Memory B cell (primary cell): ENCODE measurements at regions not wholly inside any gene's neighbourhood (a gene's known extent, or its start where the extent isn't known, plus 50 kb on each side); places are given as distances from the start of the nearest gene placed in this dataset.

ENCODE experiments used
- ATAC-seq: fragments of 150-1000 bp; cut with Tn5 transposase; 2 replicates; pipeline ENCODE4 v1.10.0; 2021; ENCODE audit warnings: low read depth, mild to moderate bottlenecking, moderate library complexity
- DNase-seq, 2 donors: peaks; one replicate each; pipeline ENCODE4 v3.0.0; 2022; ENCODE audit warnings: low spot score in 2 of 2
- H3K27ac Mint-ChIP-seq: one replicate; pipeline ENCODE4 v1.8.0; 2022; ENCODE audit warnings: mild to moderate bottlenecking, moderate library complexity, mixed read lengths
- H3K27me3 Mint-ChIP-seq: one replicate; pipeline ENCODE4 v1.8.0; 2022; ENCODE audit warnings: mixed read lengths
- H3K36me3 Mint-ChIP-seq: one replicate; pipeline ENCODE4 v1.8.0; 2022; ENCODE audit warnings: mild to moderate bottlenecking, mixed read lengths
- H3K4me1 Mint-ChIP-seq: one replicate; pipeline ENCODE4 v1.8.0; 2022; ENCODE audit warnings: mixed read lengths
- H3K4me3 Mint-ChIP-seq: one replicate; pipeline ENCODE4 v1.8.0; 2022; ENCODE audit warnings: mild to moderate bottlenecking, moderate library complexity, mixed read lengths
- H3K9me3 Mint-ChIP-seq: one replicate; pipeline ENCODE4 v1.8.0; 2022; ENCODE audit warnings: mixed read lengths

- H3K27me3 Mint-ChIP-seq, result no peaks in the 10 kb centered on the region
- ATAC-seq (no peak), DNase-seq (no peak)
- no peak overlapping the region for H3K27ac Mint-ChIP-seq
- H3K9me3 Mint-ChIP-seq, result peaks cover 3% of the 10 kb centered on the region
- no peaks in the 10 kb centered on the region for H3K36me3 Mint-ChIP-seq
- H3K4me3 Mint-ChIP-seq, result no peak overlapping the region
- no peaks in the 10 kb centered on the region for H3K4me1 Mint-ChIP-seq
Measured at GRCh38 chr5:33315189-33315588, 125.6 kb upstream of the TARS1 start.

DNA sequence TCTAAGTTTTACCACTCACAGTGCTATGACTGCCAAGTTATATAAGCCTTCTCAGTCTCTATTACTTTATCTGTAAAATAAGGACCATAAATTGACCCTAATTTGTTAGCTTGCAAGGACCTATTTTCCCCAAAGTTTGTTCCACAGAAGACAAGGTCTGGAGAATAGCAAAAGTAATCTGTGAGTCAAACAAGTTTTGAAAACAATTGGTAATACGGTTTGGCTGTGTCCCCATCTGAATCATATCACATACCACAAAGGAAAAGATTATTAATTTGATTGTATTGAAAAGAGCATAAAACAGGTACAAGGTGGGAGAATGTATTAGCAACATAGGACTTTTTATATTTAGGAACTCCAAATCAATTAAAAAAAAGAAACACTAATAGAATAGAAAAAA lies 124.0 kb upstream of the TARS1 start:
- Mint-ChIP-seq H3K27ac (no peak overlapping the region), H3K9me3 (peaks cover 2% of the 10 kb centered on the region), H3K27me3 (no peaks in the 10 kb centered on the region), H3K4me1 (no peaks in the 10 kb centered on the region), H3K36me3 (no peaks in the 10 kb centered on the region), H3K4me3 (no peak overlapping the region)
- ATAC-seq (no peak), DNase-seq (no peak)

DNA sequence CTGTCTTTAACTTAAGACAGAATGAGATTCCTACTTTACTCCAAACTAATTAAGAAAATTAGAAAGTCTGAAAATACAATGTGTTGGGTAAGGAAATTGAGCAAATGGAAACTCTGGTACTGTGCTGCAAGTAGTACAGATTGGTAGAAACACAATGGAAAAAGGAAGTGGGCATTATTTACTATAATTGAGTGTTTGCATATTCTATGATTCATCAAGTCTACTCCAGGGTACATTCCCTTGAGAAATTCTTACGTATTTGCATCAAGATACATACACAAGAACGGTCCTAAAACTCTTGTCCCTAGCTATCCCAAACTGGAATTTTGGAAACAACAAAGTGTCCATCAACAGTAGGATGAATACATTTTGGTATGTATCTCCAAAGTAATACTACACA lies 123.5 kb upstream of the TARS1 start:
- DNase-seq, result no peak
- Mint-ChIP-seq H3K27me3 (no peaks in the 10 kb centered on the region), H3K36me3 (no peaks in the 10 kb centered on the region), H3K4me1 (no peaks in the 10 kb centered on the region), H3K9me3 (peaks cover 1% of the 10 kb centered on the region), H3K4me3 (no peak overlapping the region), H3K27ac (no peak overlapping the region)
- ATAC-seq, result no peak

GRCh38 chr5:33319151-33319550 lies 121.6 kb upstream of the TARS1 start:
- no peaks in the 10 kb centered on the region for H3K36me3 Mint-ChIP-seq
- H3K4me1 Mint-ChIP-seq, result no peaks in the 10 kb centered on the region
- H3K4me3 Mint-ChIP-seq, result no peak overlapping the region
- H3K9me3 Mint-ChIP-seq, result peaks cover 1% of the 10 kb centered on the region
- no peak for ATAC-seq
- H3K27ac Mint-ChIP-seq, result no peak overlapping the region
- no peaks in the 10 kb centered on the region for H3K27me3 Mint-ChIP-seq
- DNase-seq, result no peak

GRCh38 chr5:33319841-33320240 lies 120.9 kb upstream of the TARS1 start:
- H3K36me3 Mint-ChIP-seq, result no peaks in the 10 kb centered on the region
- H3K9me3 Mint-ChIP-seq, result no peaks in the 10 kb centered on the region
- H3K27ac Mint-ChIP-seq, result no peak overlapping the region
- H3K4me3 Mint-ChIP-seq, result no peak overlapping the region
- ATAC-seq (no peak), DNase-seq (no peak)
- no peaks in the 10 kb centered on the region for H3K27me3 Mint-ChIP-seq
- no peaks in the 10 kb centered on the region for H3K4me1 Mint-ChIP-seq

DNA sequence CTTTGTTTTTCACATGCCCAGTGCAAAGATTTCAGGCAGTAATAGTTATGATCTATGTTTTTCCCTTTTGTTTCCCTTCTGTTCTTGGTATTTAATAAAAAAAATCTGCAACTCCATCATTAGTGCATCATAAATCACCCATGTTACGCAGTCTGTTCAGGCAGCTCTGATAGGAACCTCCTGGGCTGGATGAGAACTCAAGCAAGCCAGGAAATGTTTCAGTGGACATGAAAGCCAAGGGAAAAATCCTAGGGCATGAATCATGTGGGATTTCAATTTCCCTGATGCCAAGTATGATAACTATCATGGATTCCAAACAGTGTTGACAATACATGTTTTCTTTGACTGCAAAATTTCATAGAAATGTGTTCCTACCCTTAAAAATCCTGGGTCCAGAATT lies 119.7 kb upstream of the TARS1 start:
- DNase-seq (no peak), ATAC-seq (no peak)
- Mint-ChIP-seq H3K9me3 (no peaks in the 10 kb centered on the region), H3K36me3 (no peaks in the 10 kb centered on the region), H3K27ac (no peak overlapping the region), H3K4me1 (no peaks in the 10 kb centered on the region), H3K27me3 (no peaks in the 10 kb centered on the region), H3K4me3 (no peak overlapping the region)

GRCh38 chr5:33322632-33323031 lies 118.1 kb upstream of the TARS1 start:
- Mint-ChIP-seq H3K4me1 (no peaks in the 10 kb centered on the region), H3K9me3 (peaks cover 6% of the 10 kb centered on the region), H3K4me3 (no peak overlapping the region), H3K27ac (no peak overlapping the region), H3K27me3 (peaks cover 5% of the 10 kb centered on the region), H3K36me3 (no peaks in the 10 kb centered on the region)
- ATAC-seq, result no peak
- DNase-seq, result no peak

DNA sequence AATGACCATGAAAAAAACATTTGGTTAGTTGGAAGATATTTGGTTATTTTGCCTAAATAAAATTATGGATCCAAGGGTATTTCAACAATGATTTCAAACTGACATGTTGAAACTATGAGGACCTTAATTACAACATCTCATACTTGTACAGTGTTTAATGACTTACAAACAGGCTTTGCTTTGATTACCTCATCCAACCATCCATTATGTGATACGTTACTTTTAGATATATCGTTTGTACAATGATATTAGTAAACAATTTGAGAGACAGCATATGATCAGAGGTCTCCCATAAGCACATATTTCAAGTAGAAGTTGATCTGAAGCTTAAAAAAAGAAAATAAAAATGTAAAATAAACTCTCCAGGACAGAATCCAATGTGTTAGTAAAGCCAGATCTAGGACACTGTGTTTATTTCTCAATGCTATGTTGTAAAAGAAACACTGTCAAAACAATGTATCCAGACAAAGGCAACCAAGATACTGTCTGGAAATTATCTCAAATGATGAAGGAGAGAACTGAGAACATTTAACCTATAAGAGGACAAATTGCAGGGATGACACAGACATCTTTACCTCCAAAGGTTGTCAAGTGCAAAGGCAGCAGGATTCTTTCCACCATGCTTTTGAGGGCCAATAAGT lies 116.0 kb upstream of the TARS1 start:
- Mint-ChIP-seq H3K9me3 (peaks cover 6% of the 10 kb centered on the region), H3K4me1 (no peaks in the 10 kb centered on the region), H3K27ac (no peak overlapping the region), H3K4me3 (no peak overlapping the region), H3K27me3 (peaks cover 5% of the 10 kb centered on the region), H3K36me3 (no peaks in the 10 kb centered on the region)
- DNase-seq (no peak), ATAC-seq (no peak)

DNA sequence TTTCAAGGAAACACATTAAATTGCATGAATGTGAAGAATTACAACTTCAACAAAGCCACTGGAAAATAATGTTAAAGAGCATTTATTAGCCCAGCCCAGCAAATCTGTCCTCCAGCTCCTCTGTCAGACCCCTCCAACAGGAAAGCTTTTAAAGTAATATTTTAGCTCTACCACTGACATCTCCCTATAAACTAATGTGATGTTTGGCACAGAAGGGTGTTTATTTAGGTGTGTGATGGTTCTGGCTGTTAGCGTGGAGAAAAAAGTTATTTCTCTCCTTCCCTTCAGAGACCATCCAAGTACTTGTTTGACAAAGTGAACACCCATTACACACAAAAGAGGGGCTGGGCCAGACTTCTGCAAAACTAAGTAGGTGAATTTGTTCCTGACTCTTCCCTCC lies 111.9 kb upstream of the TARS1 start:
- no peak overlapping the region for H3K4me3 Mint-ChIP-seq
- H3K4me1 Mint-ChIP-seq, result no peaks in the 10 kb centered on the region
- DNase-seq, result no peak
- peaks cover 5% of the 10 kb centered on the region for H3K27me3 Mint-ChIP-seq
- ATAC-seq, result no peak
- H3K27ac Mint-ChIP-seq, result no peak overlapping the region
- H3K36me3 Mint-ChIP-seq, result no peaks in the 10 kb centered on the region
- H3K9me3 Mint-ChIP-seq, result peaks cover 6% of the 10 kb centered on the region

- H3K36me3 Mint-ChIP-seq, result no peaks in the 10 kb centered on the region
- ATAC-seq, result no peak
- H3K4me1 Mint-ChIP-seq, result no peaks in the 10 kb centered on the region
- H3K27ac Mint-ChIP-seq, result no peak overlapping the region
- H3K4me3 Mint-ChIP-seq, result no peak overlapping the region
- DNase-seq, result no peak
- peaks cover 5% of the 10 kb centered on the region for H3K27me3 Mint-ChIP-seq
- H3K9me3 Mint-ChIP-seq, result peaks cover 6% of the 10 kb centered on the region
Measured at GRCh38 chr5:33329891-33330290, 110.9 kb upstream of the TARS1 start.

GRCh38 chr5:33330426-33330825 lies 110.3 kb upstream of the TARS1 start:
- H3K4me3 Mint-ChIP-seq, result no peak overlapping the region
- H3K27ac Mint-ChIP-seq, result no peak overlapping the region
- no peak for ATAC-seq
- no peaks in the 10 kb centered on the region for H3K36me3 Mint-ChIP-seq
- H3K27me3 Mint-ChIP-seq, result peaks cover 5% of the 10 kb centered on the region
- no peak for DNase-seq
- peaks cover 6% of the 10 kb centered on the region for H3K9me3 Mint-ChIP-seq
- H3K4me1 Mint-ChIP-seq, result no peaks in the 10 kb centered on the region

GRCh38 chr5:33330992-33331391 lies 109.8 kb upstream of the TARS1 start:
- Mint-ChIP-seq H3K36me3 (no peaks in the 10 kb centered on the region), H3K4me3 (no peak overlapping the region), H3K4me1 (no peaks in the 10 kb centered on the region), H3K27me3 (peaks cover 5% of the 10 kb centered on the region), H3K27ac (no peak overlapping the region), H3K9me3 (peaks cover 6% of the 10 kb centered on the region)
- DNase-seq (no peak), ATAC-seq (no peak)

DNA sequence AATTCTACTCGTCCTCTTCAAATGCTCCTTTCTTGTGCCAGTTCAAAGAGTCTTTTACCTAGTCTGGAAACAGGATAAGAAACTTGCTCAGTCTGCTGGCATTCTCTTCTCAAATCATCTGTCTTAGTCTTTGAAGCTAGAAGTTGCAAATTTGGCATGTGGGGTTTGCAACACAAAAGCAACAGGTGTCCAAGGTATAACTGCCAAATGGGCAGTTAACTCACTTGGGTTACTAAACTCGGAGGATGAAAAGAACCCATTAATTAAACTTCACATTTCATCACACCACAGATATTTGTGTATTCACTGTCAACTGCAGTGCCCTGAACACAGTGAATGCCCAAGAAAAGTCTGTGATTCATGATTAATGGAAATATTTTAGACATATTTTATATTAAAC lies 108.0 kb upstream of the TARS1 start:
- no peaks in the 10 kb centered on the region for H3K36me3 Mint-ChIP-seq
- DNase-seq (no peak), ATAC-seq (no peak)
- no peak overlapping the region for H3K27ac Mint-ChIP-seq
- no peaks in the 10 kb centered on the region for H3K4me1 Mint-ChIP-seq
- no peak overlapping the region for H3K4me3 Mint-ChIP-seq
- no peaks in the 10 kb centered on the region for H3K9me3 Mint-ChIP-seq
- no peaks in the 10 kb centered on the region for H3K27me3 Mint-ChIP-seq

DNA sequence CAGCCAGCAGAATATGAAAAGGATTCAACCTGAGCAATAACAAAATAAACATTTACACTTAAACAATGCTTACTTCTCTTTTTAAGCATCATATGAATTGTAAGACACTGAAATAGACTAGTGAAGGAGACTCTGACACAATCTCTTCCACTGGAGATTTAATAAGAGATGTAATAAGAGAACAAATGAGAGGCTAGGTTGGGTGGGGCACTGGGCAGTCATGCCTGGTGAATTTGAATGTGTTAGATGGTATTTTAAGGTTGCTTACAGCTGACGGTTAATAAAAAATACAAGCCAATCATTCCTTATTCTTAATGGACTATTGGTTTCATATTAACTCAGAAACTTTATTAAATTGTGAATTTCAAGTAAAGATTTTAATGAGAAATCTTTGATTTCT lies 105.9 kb upstream of the TARS1 start:
- Mint-ChIP-seq H3K4me3 (no peak overlapping the region), H3K36me3 (no peaks in the 10 kb centered on the region), H3K4me1 (no peaks in the 10 kb centered on the region), H3K27me3 (no peaks in the 10 kb centered on the region), H3K9me3 (no peaks in the 10 kb centered on the region), H3K27ac (no peak overlapping the region)
- DNase-seq (no peak), ATAC-seq (no peak)

DNA sequence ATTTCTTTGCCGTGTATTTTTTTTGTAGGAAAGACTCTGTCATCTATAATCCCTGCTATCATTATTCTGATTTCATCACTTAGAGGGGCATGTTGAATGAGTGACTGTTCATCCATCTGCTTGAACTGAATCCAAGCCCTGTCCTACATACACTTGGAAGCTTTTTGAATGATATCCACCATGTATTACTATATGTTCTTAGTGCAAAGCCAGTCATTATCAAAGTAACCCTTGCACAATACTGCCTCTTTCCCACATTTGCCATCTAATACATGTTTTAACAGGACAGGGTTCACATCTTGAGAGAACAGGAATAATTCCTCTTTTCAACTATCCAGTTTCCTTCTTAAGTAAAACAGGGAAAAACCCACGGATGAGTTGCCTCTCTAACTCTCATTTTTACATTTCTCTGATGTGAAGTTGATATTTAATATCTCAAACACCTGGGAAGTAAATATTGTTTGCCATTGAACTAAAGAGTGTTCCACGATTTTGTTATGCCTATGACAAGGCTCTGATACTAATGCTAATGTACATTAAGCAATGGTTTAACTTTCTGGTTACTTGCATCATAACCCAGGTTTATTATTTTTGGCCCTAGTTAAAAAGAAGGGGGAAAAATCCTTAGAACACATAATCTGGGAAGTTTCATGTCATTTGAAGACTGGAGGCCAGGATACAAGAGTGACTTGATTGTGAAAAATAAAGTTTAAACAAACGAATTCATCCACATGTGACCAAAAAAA lies 103.7 kb upstream of the TARS1 start:
- Mint-ChIP-seq H3K4me3 (no peak overlapping the region), H3K4me1 (no peaks in the 10 kb centered on the region), H3K9me3 (peaks cover 3% of the 10 kb centered on the region), H3K27me3 (peaks cover 2% of the 10 kb centered on the region), H3K36me3 (no peaks in the 10 kb centered on the region), H3K27ac (no peak overlapping the region)
- DNase-seq (no peak), ATAC-seq (no peak)
